ENCODE measurements at regions not wholly inside any gene's neighbourhood (a gene's known extent, or its start where the extent isn't known, plus 50 kb on each side); places are given as distances from the start of the nearest gene placed in this dataset.
"Not testable (repeated sequence)": the region's sequence is repeated elsewhere in the genome, so short reads cannot be mapped to it uniquely, and the experiment has no call there.

GRCh38 chr4:131192318-131192717 lies 1956.8 kb upstream of the PCDH10 start:
- DNase-seq = no peak

GRCh38 chr4:131207589-131207988 lies 1941.5 kb upstream of the PCDH10 start:
- DNase-seq = no peak

GRCh38 chr4:131248314-131248713 lies 1900.8 kb upstream of the PCDH10 start:
- no peak for DNase-seq

GRCh38 chr4:131251321-131251720 lies 1897.8 kb upstream of the PCDH10 start:
- no peak for DNase-seq

- no peak for DNase-seq
These were observed 1891.9 kb upstream of the PCDH10 start for GRCh38 chr4:131257241-131257640.

GRCh38 chr4:131258361-131258760 lies 1890.7 kb upstream of the PCDH10 start:
- no peak for DNase-seq

GRCh38 chr4:131288441-131288840 lies 1860.7 kb upstream of the PCDH10 start:
- DNase-seq = no peak

- no peak for DNase-seq
These were observed 1852.9 kb upstream of the PCDH10 start for GRCh38 chr4:131296192-131296591.

- no peak for DNase-seq
These were observed 1847.0 kb upstream of the PCDH10 start for GRCh38 chr4:131302108-131302507.

GRCh38 chr4:131304686-131305085 lies 1844.4 kb upstream of the PCDH10 start:
- DNase-seq = no peak

- DNase-seq = no peak
These were observed 1839.5 kb upstream of the PCDH10 start for GRCh38 chr4:131309628-131310027.

GRCh38 chr4:131316086-131316485 lies 1833.0 kb upstream of the PCDH10 start:
- DNase-seq = no peak

GRCh38 chr4:131337936-131338335 lies 1811.2 kb upstream of the PCDH10 start:
- no peak for DNase-seq

GRCh38 chr4:131339137-131339536 lies 1810.0 kb upstream of the PCDH10 start:
- DNase-seq = no peak

- DNase-seq = no peak
These were observed 1804.3 kb upstream of the PCDH10 start for GRCh38 chr4:131344761-131345160.

GRCh38 chr4:131347816-131348215 lies 1801.3 kb upstream of the PCDH10 start:
- DNase-seq = no peak

- no peak for DNase-seq
These were observed 1800.8 kb upstream of the PCDH10 start for GRCh38 chr4:131348263-131348662.

- not testable (repeated sequence) for DNase-seq
These were observed 1796.7 kb upstream of the PCDH10 start for GRCh38 chr4:131352371-131352770.

GRCh38 chr4:131366714-131367113 lies 1782.4 kb upstream of the PCDH10 start:
- no peak for DNase-seq

- DNase-seq = no peak
These were observed 1781.7 kb upstream of the PCDH10 start for GRCh38 chr4:131367441-131367840.

- no peak for DNase-seq
These were observed 1778.2 kb upstream of the PCDH10 start for GRCh38 chr4:131370846-131371245.

GRCh38 chr4:131381055-131381454 lies 1768.0 kb upstream of the PCDH10 start:
- DNase-seq = no peak

- DNase-seq = no peak
These were observed 1766.3 kb upstream of the PCDH10 start for GRCh38 chr4:131382839-131383238.

- DNase-seq = no peak
These were observed 1760.8 kb upstream of the PCDH10 start for GRCh38 chr4:131388277-131388676.

GRCh38 chr4:131408102-131408501 lies 1741.0 kb upstream of the PCDH10 start:
- DNase-seq = no peak

- DNase-seq = no peak
These were observed 1737.7 kb upstream of the PCDH10 start for GRCh38 chr4:131411393-131411792.

All from activated CD4-positive, alpha-beta T cell treated with anti-CD3 and anti-CD28 coated beads, Interleukin-2, amount 50 U/mL, for 16 hours (primary cell).